ENCODE measurements at regions not wholly inside any gene's neighbourhood (a gene's known extent, or its start where the extent isn't known, plus 50 kb on each side); places are given as distances from the start of the nearest gene placed in this dataset.
A peak's percentile ranks its signal among the peaks of the same experiment; 100 is the strongest.

DNA sequence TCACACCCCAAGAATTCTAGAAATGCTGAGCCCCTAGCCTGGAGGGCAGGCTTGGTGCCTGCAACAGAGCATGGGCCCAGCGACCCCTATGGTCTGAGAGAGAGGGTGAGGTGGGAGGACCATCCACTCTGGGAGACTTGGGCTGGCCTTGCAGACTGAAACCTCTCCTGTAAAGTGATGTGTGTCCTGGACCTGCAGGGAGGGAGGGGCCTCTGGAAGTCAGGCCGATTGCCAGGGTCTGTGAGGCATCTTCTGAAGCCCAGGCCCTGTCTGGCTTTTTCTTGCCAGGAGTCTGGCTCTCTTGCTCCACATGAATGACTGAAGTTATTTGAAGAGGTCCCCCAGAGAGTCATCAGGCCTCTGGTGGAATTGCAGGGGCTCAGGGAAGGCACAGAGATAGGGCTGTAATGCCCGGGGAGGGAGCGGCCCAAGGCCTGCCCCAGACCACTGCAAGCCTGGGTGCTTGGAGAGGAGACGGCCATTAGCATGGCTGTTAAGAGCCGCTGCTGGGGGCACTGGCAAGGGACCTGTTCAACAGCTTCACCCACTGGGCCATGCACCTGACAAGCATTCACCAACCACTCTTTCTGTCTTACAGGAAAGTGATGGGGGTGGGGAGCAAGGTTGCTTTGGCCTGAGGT lies 56.0 kb upstream of the CHRNA7 start:
- no peak for DNase-seq (ENCODE audit: extremely low spot score, unreplicated experiment)
- Mint-ChIP-seq H3K27me3 (peaks cover 28% of the 10 kb centered on the region), H3K9me3 (no peaks in the 10 kb centered on the region), H3K4me1 (ENCODE audit: unreplicated experiment) (peaks cover 7% of the 10 kb centered on the region), H3K36me3 (no peaks in the 10 kb centered on the region), H3K4me3 (no peak overlapping the region), H3K27ac (no peak overlapping the region)
- TF ChIP-seq, protein P1, sequence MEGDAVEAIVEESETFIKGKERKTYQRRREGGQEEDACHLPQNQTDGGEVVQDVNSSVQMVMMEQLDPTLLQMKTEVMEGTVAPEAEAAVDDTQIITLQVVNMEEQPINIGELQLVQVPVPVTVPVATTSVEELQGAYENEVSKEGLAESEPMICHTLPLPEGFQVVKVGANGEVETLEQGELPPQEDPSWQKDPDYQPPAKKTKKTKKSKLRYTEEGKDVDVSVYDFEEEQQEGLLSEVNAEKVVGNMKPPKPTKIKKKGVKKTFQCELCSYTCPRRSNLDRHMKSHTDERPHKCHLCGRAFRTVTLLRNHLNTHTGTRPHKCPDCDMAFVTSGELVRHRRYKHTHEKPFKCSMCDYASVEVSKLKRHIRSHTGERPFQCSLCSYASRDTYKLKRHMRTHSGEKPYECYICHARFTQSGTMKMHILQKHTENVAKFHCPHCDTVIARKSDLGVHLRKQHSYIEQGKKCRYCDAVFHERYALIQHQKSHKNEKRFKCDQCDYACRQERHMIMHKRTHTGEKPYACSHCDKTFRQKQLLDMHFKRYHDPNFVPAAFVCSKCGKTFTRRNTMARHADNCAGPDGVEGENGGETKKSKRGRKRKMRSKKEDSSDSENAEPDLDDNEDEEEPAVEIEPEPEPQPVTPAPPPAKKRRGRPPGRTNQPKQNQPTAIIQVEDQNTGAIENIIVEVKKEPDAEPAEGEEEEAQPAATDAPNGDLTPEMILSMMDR (conservative IDR thresholded peaks at IDR 0.05), result no peak

DNA sequence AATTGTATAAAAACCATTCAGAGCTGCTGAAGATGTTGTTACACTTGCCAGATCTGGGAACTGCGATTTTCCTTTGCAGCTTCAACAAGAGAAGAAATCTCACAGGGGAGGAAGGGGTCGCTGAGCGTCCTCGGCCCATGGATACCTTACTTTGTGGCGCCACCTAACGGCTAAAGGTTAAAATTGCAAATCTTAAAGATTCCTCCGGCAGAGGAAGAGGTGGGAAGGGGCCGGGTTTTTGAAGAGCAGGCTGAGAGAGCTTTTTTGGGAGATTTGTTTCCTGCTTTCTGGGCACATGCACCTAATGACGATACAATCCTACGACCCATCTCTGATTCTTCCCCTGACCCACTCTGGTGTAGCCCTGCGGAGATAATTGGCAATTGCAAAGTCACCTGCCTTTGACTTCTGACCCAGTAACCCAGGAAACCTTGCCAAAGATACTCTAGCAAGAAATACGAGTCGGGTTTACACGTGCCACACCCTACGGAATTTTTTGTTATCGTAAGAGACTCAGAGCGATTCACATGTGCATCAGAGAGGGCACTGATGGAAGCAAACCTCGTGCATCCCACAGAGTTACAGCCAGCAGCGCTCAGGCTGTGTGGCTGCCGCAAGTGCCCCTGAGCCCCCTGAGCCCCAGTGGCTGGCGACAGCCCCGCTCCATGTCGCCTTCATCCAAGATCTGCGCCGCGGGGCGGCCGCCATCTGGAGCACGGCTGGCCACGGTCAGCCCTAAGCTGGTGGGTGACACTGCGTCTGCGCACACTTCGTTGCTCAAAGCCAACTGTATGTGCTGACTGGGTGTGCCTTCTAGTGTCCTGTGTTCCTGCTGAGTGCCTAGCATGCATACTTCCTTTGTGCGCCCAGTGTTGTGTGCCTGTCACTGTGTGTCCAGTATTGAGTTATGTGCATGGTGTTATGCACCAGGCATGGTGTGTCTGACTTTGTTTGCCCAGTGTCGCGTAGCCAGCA lies 55.2 kb upstream of the CHRNA7 start:
- Mint-ChIP-seq H3K27me3 (peaks cover 23% of the 10 kb centered on the region), H3K4me1 (ENCODE audit: unreplicated experiment) (peaks cover 7% of the 10 kb centered on the region), H3K9me3 (no peaks in the 10 kb centered on the region), H3K36me3 (no peaks in the 10 kb centered on the region), H3K4me3 (peak overlapping the region; percentile 80), H3K27ac (peak overlapping the region; percentile 46)
- TF ChIP-seq, protein P1 (conservative IDR thresholded peaks at IDR 0.05), result peak; percentile 86
- DNase-seq (ENCODE audit: extremely low spot score, unreplicated experiment), result no peak

DNA sequence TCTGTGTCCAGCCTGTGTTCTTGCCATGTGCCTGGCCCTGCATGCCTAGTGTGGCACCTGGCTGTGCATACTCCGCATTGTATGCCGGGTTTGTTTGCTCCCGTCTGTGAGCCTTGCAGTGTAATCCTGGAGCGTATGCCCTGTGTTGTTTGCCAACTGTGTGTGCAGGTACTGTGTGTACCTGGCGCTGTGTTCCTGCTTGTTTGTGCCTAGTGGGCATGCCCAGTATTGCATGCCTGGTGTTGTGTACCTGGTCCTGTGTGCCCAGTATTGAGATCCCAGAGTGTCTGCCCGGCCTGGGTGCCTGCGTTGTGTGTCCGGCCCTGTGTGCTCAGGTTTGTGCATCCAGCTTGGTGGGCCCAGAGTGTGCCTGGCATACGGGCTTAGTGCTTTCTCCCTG lies 54.5 kb upstream of the CHRNA7 start:
- no peak overlapping the region for H3K27ac Mint-ChIP-seq
- DNase-seq (ENCODE audit: extremely low spot score, unreplicated experiment), result no peak
- no peaks in the 10 kb centered on the region for H3K9me3 Mint-ChIP-seq
- H3K4me1 Mint-ChIP-seq (ENCODE audit: unreplicated experiment), result peaks cover 11% of the 10 kb centered on the region
- TF ChIP-seq, protein P1 (conservative IDR thresholded peaks at IDR 0.05), result peak; percentile 40
- H3K4me3 Mint-ChIP-seq, result peak overlapping the region; percentile 54
- peaks cover 20% of the 10 kb centered on the region for H3K27me3 Mint-ChIP-seq
- H3K36me3 Mint-ChIP-seq, result no peaks in the 10 kb centered on the region

DNA sequence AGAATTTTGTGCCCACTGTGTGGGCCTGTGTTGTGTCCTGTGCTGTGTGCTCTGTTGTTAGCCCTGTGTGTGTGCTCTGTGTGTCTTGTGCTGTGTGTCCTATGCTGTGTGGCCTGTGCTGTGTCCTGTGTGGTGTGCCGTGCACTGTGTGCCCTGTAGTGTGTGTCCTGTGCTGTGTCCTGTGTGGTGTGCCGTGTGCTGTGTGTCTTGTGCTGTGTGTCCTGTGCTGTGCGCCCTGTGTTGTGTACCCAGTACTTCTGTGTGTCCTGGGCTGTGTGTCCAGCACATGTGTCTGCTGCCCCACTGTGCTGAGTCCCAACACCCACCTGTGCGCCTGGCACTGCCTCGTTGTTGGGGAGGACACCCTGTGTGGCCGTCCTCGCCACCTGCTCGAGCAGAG lies 53.2 kb upstream of the CHRNA7 start:
- peaks cover 20% of the 10 kb centered on the region for H3K27me3 Mint-ChIP-seq
- H3K4me1 Mint-ChIP-seq (ENCODE audit: unreplicated experiment), result peaks cover 12% of the 10 kb centered on the region
- no peaks in the 10 kb centered on the region for H3K36me3 Mint-ChIP-seq
- H3K4me3 Mint-ChIP-seq, result no peak overlapping the region
- H3K9me3 Mint-ChIP-seq, result no peaks in the 10 kb centered on the region
- no peak for DNase-seq (ENCODE audit: extremely low spot score, unreplicated experiment)
- TF ChIP-seq, protein P1 (conservative IDR thresholded peaks at IDR 0.05), result no peak
- no peak overlapping the region for H3K27ac Mint-ChIP-seq

DNA sequence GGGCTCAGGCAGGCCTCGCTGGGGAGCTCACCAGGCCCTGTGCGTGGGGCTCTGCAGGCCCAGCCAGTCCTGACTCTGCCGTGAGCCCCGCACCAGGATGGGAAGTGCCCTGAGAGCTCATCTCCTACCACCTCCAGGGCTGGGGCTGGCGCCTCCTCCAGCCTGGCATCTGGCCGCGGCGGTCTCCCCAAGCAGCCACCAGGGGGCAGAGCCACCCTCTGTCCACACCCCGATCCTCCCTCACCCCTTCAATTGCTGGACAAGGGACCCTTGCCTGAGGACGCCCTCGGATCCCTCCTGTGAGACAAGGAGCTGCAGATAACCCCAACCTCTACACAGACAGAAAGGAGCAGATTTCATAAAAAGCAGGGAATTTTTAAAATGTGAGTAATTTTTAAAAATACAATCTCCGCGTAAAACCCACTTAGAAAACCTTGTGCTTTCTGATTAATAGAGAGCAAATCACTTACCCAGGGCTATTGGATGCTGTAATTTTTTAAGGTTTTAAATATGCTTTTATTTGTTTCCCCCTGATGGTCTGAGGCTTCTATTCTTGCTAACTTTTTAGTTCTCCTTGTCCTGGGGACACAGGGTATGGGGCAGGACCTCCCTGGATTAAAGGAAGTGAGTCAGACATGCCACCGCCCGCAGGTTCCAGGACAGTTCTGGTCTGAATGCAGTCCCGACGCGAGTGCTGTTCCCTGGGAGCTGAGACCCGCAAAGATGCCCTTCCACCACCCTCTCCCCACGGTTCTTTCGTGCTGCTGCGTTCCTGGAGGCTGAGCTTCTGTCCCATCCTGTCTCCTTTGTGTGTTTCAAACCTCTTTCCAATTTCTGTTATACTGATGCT lies 52.3 kb upstream of the CHRNA7 start:
- no peak overlapping the region for H3K27ac Mint-ChIP-seq
- peaks cover 20% of the 10 kb centered on the region for H3K27me3 Mint-ChIP-seq
- TF ChIP-seq, protein P1 (conservative IDR thresholded peaks at IDR 0.05), result peak; percentile 96
- peaks cover 12% of the 10 kb centered on the region for H3K4me1 Mint-ChIP-seq (ENCODE audit: unreplicated experiment)
- no peaks in the 10 kb centered on the region for H3K9me3 Mint-ChIP-seq
- DNase-seq (ENCODE audit: extremely low spot score, unreplicated experiment), result peak; percentile 80
- H3K4me3 Mint-ChIP-seq, result peak overlapping the region; percentile 29
- no peaks in the 10 kb centered on the region for H3K36me3 Mint-ChIP-seq

Measured in type B pancreatic cell (in vitro differentiated cells).